Astrocyte (in vitro differentiated cells and primary cell): ENCODE measurements at regions not wholly inside any gene's neighbourhood (a gene's known extent, or its start where the extent isn't known, plus 50 kb on each side); places are given as distances from the start of the nearest gene placed in this dataset.

Source experiments
- DNase-seq: peaks from one replicate; pipeline ENCODE4 v3.0.0-alpha.2; 2010; ENCODE audit warnings: low read depth
- FAIRE-seq: peaks from 2 replicates; lab custom pipeline; 2011; peaks lifted over from hg19 to GRCh38; lab: Jason Lieb, UNC
- H2AFZ ChIP-seq: 2 replicates; pipeline ENCODE4 v1.6.0; 2012; ENCODE audit warnings: low read depth, low read length, inconsistent platforms
- H3K27ac ChIP-seq: 2 replicates; pipeline ENCODE4 v1.5.1; 2011; ENCODE audit warnings: low read depth, low read length, inconsistent platforms
- H3K27me3 ChIP-seq: 2 replicates; pipeline ENCODE4 v1.6.0; 2011; ENCODE audit warnings: low read length, inconsistent platforms; ENCODE audit not compliant: insufficient read depth
- H3K36me3 ChIP-seq: 2 replicates; pipeline ENCODE4 v1.5.1; 2011; ENCODE audit warnings: low read length, inconsistent platforms; ENCODE audit not compliant: insufficient read depth
- H3K4me1 ChIP-seq: 2 replicates; pipeline ENCODE4 v1.5.1; 2011; ENCODE audit warnings: low read length, inconsistent platforms; ENCODE audit not compliant: insufficient read depth
- H3K4me2 ChIP-seq: 2 replicates; pipeline ENCODE4 v1.6.0; 2012; ENCODE audit warnings: low read length, inconsistent platforms
- H3K4me3 ChIP-seq: 2 replicates; pipeline ENCODE4 v1.5.1; 2011; ENCODE audit warnings: low read depth, mild to moderate bottlenecking, low read length, inconsistent platforms; ENCODE audit not compliant: insufficient read depth
- H3K79me2 ChIP-seq: 2 replicates; pipeline ENCODE4 v1.6.0; 2012; ENCODE audit warnings: mild to moderate bottlenecking, low read length, inconsistent platforms; ENCODE audit not compliant: insufficient read depth
- H3K9ac ChIP-seq: 2 replicates; pipeline ENCODE4 v1.6.0; 2012; ENCODE audit warnings: mild to moderate bottlenecking, low read length, inconsistent platforms
- H3K9me3 ChIP-seq: 2 replicates; pipeline ENCODE4 v1.5.1; 2012; ENCODE audit warnings: low read depth, mild to moderate bottlenecking, low read length, inconsistent platforms; ENCODE audit not compliant: insufficient read depth
- H4K20me1 ChIP-seq: 2 replicates; pipeline ENCODE4 v1.6.0; 2012; ENCODE audit warnings: low read length, inconsistent platforms; ENCODE audit not compliant: insufficient read depth
- H3K27ac Mint-ChIP-seq: one replicate; pipeline ENCODE4 v1.8.0; 2021; ENCODE audit warnings: mild to moderate bottlenecking, mixed read lengths; ENCODE audit not compliant: unreplicated experiment
- H3K27me3 Mint-ChIP-seq: one replicate; pipeline ENCODE4 v1.8.0; 2021; ENCODE audit warnings: low read depth, mixed read lengths; ENCODE audit not compliant: unreplicated experiment
- H3K36me3 Mint-ChIP-seq: one replicate; pipeline ENCODE4 v1.8.0; 2021; ENCODE audit warnings: low read depth, mixed read lengths; ENCODE audit not compliant: unreplicated experiment
- H3K4me1 Mint-ChIP-seq: one replicate; pipeline ENCODE4 v1.8.0; 2021; ENCODE audit warnings: low read depth, mixed read lengths; ENCODE audit not compliant: unreplicated experiment
- H3K4me3 Mint-ChIP-seq: one replicate; pipeline ENCODE4 v1.8.0; 2021; ENCODE audit warnings: mild to moderate bottlenecking, moderate library complexity, mixed read lengths; ENCODE audit not compliant: unreplicated experiment
- H3K9me3 Mint-ChIP-seq: one replicate; pipeline ENCODE4 v1.8.0; 2021; ENCODE audit warnings: mild to moderate bottlenecking, mixed read lengths; ENCODE audit not compliant: unreplicated experiment
- EZH2 ChIP-seq: IDR thresholded peaks from 2 replicates; pipeline ENCODE4 v1.6.1; 2012; ENCODE audit warnings: mild to moderate bottlenecking, low read length, inconsistent platforms; ENCODE audit not compliant: insufficient read depth
- TF ChIP-seq, protein P1 (sequence below): IDR thresholded peaks from 2 replicates; pipeline ENCODE4 v1.5.1; 2011; ENCODE audit warnings: low read depth, mild to moderate bottlenecking, inconsistent platforms, low read length, moderate library complexity; ENCODE audit not compliant: insufficient read depth

DNA sequence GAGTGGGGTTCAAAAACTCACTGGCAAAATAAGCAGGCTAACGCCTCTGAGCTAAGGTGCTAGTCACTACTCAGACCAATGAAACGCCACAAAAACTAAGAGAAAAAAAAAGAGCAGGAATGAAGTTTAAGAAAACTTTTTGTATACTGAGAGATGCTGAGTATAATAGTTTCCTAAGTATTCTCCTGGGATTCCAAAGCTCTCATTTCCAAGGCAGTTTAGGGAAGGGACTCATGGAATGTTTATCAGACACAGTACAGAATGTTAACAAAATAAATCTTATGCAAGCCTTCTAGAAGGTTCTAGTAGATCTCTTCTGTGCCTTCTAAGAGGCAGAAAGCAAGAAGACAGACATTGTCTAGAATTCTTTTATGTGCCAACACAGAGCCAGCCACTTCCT is 361.9 kb downstream of the MTRR start:
- H2AFZ ChIP-seq: no peak overlapping the region
- no peaks in the 10 kb centered on the region for H3K79me2 ChIP-seq
- Mint-ChIP-seq H3K4me1 (peaks cover 6% of the 10 kb centered on the region), H3K4me3 (no peak overlapping the region), H3K9me3 (no peaks in the 10 kb centered on the region), H3K27me3 (peaks cover 1% of the 10 kb centered on the region), H3K36me3 (no peaks in the 10 kb centered on the region), H3K27ac (no peak overlapping the region)
- no peaks in the 10 kb centered on the region for H4K20me1 ChIP-seq
- H3K9ac ChIP-seq: no peak overlapping the region
- DNase-seq (no peak), FAIRE-seq (no peak)
- no peaks in the 10 kb centered on the region for H3K27me3 ChIP-seq
- H3K9me3 ChIP-seq: no peaks in the 10 kb centered on the region
- H3K36me3 ChIP-seq: no peaks in the 10 kb centered on the region
- no peak for TF ChIP-seq EZH2
- no peaks in the 10 kb centered on the region for H3K4me1 ChIP-seq
- H3K4me2 ChIP-seq: no peak overlapping the region
- H3K27ac ChIP-seq: no peak overlapping the region
- H3K4me3 ChIP-seq: no peak overlapping the region

DNA sequence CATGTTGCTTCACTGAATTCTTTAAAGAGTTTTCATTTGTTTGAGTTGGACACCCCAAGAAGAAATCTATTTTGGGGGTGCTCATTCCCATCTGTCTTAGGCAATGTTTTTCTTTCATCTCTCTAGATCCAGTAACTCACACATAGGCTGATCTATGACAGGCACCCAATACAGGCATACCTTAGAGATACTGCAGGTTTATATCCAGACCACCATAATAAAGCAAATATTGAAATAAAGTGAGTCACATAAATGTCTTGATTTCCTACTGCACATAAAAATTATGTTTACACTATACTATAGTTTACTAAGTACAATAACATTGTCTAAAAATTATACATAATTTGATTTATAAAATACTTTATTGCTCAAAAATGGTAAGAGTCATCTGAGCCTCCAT is 364.5 kb downstream of the MTRR start:
- no peak for TF ChIP-seq EZH2
- TF ChIP-seq, protein P1, sequence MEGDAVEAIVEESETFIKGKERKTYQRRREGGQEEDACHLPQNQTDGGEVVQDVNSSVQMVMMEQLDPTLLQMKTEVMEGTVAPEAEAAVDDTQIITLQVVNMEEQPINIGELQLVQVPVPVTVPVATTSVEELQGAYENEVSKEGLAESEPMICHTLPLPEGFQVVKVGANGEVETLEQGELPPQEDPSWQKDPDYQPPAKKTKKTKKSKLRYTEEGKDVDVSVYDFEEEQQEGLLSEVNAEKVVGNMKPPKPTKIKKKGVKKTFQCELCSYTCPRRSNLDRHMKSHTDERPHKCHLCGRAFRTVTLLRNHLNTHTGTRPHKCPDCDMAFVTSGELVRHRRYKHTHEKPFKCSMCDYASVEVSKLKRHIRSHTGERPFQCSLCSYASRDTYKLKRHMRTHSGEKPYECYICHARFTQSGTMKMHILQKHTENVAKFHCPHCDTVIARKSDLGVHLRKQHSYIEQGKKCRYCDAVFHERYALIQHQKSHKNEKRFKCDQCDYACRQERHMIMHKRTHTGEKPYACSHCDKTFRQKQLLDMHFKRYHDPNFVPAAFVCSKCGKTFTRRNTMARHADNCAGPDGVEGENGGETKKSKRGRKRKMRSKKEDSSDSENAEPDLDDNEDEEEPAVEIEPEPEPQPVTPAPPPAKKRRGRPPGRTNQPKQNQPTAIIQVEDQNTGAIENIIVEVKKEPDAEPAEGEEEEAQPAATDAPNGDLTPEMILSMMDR: no peak
- Mint-ChIP-seq H3K4me3 (no peak overlapping the region), H3K27me3 (peaks cover 1% of the 10 kb centered on the region), H3K4me1 (peaks cover 6% of the 10 kb centered on the region), H3K27ac (no peak overlapping the region), H3K9me3 (no peaks in the 10 kb centered on the region), H3K36me3 (no peaks in the 10 kb centered on the region)
- DNase-seq (no peak), FAIRE-seq (no peak)
- Histone ChIP-seq H4K20me1 (no peaks in the 10 kb centered on the region), H3K4me1 (no peaks in the 10 kb centered on the region), H3K27me3 (no peaks in the 10 kb centered on the region), H3K9ac (no peak overlapping the region), H3K36me3 (no peaks in the 10 kb centered on the region), H3K4me3 (no peak overlapping the region), H2AFZ (no peak overlapping the region), H3K27ac (no peak overlapping the region), H3K4me2 (no peak overlapping the region), H3K9me3 (no peaks in the 10 kb centered on the region), H3K79me2 (no peaks in the 10 kb centered on the region)

GRCh38 chr5:8234179-8234770 is 365.3 kb downstream of the MTRR start:
- H3K4me1 ChIP-seq: no peaks in the 10 kb centered on the region
- FAIRE-seq (no peak), DNase-seq (no peak)
- H3K27me3 ChIP-seq: no peaks in the 10 kb centered on the region
- Mint-ChIP-seq H3K27me3 (peaks cover 3% of the 10 kb centered on the region), H3K36me3 (no peaks in the 10 kb centered on the region), H3K27ac (no peak overlapping the region), H3K4me3 (no peak overlapping the region), H3K9me3 (no peaks in the 10 kb centered on the region), H3K4me1 (peaks cover 6% of the 10 kb centered on the region)
- H3K36me3 ChIP-seq: no peaks in the 10 kb centered on the region
- TF ChIP-seq, protein P1: no peak
- TF ChIP-seq EZH2: no peak
- no peak overlapping the region for H3K4me2 ChIP-seq
- H3K27ac ChIP-seq: no peak overlapping the region
- H3K4me3 ChIP-seq: no peak overlapping the region
- no peaks in the 10 kb centered on the region for H3K9me3 ChIP-seq
- no peak overlapping the region for H2AFZ ChIP-seq
- H3K79me2 ChIP-seq: no peaks in the 10 kb centered on the region
- H3K9ac ChIP-seq: no peak overlapping the region
- no peaks in the 10 kb centered on the region for H4K20me1 ChIP-seq
